ENCODE measurements at regions not wholly inside any gene's neighbourhood (a gene's known extent, or its start where the extent isn't known, plus 50 kb on each side); places are given as distances from the start of the nearest gene placed in this dataset.

DNA sequence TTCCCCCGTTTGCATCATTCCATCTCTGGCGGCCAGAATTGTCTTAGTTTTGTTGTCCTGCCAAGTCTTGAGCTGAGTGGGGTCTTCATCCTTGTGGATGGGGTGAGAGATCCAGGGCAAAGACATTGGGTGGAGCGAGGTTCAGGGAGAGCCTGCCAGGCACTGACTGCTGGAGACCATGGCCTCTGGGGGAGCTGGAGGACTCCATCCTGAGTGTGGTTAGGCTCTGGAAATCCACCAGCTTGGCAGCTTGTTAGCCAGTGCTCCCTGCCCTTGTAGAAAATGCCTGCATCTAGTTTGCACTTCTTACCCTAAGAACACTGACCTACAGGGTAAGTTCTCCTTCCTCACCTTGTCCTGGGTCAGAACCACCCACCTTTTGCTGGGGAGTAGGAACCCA lies 97.2 kb upstream of the ZNF536 start:
- Histone ChIP-seq H3K36me3 (ENCODE audit: control insufficient read depth in 3 of 3, insufficient read depth in 2 of 3, low read depth in 1 of 3, low read length in 3 of 3) (no peaks in the 10 kb centered on the region), H3K27ac (ENCODE audit: low read depth in 1 of 3, low read length in 2 of 3) (no peak overlapping the region), H3K4me1 (ENCODE audit: control insufficient read depth in 3 of 3, insufficient read depth in 2 of 3, low read depth in 1 of 3, low read length in 2 of 3) (no peaks in the 10 kb centered on the region), H3K27me3 (ENCODE audit: control insufficient read depth in 3 of 3, insufficient read depth in 3 of 3, low read length in 3 of 3) (no peaks in the 10 kb centered on the region), H3K9me3 (ENCODE audit: control insufficient read depth in 2 of 2, insufficient read depth in 1 of 2, low read depth in 1 of 2, low read length in 1 of 2) (peaks cover 0 to 5% of the 10 kb centered on the region in 2 donors), H3K4me3 (ENCODE audit: low read depth in 1 of 3, low read length in 3 of 3) (no peak overlapping the region)
- DNase-seq (no peak), FAIRE-seq (no peak)
- 82 to 85% (median 84%) methylated on average over 3 of the region's 3 CpGs for WGBS, 3 donors

- 54 to 60% (median 57%) methylated on average over 11 of the region's 11 CpGs for WGBS, 3 donors
- no peaks in the 10 kb centered on the region for H3K36me3 ChIP-seq (ENCODE audit: control insufficient read depth in 3 of 3, insufficient read depth in 2 of 3, low read depth in 1 of 3, low read length in 3 of 3)
- no peak overlapping the region for H3K27ac ChIP-seq (ENCODE audit: low read depth in 1 of 3, low read length in 2 of 3)
- H3K4me3 ChIP-seq (ENCODE audit: low read depth in 1 of 3, low read length in 3 of 3) = no peak overlapping the region
- H3K9me3 ChIP-seq (ENCODE audit: control insufficient read depth in 2 of 2, insufficient read depth in 1 of 2, low read depth in 1 of 2, low read length in 1 of 2) = peaks cover 0 to 5% of the 10 kb centered on the region in 2 donors
- H3K27me3 ChIP-seq (ENCODE audit: control insufficient read depth in 3 of 3, insufficient read depth in 3 of 3, low read length in 3 of 3) = no peaks in the 10 kb centered on the region
- no peaks in the 10 kb centered on the region for H3K4me1 ChIP-seq (ENCODE audit: control insufficient read depth in 3 of 3, insufficient read depth in 2 of 3, low read depth in 1 of 3, low read length in 2 of 3)
- DNase-seq (no peak), FAIRE-seq (no peak)
Observed at GRCh38 chr19:30276011-30276882, 95.9 kb upstream of the ZNF536 start.

GRCh38 chr19:30276883-30277280 lies 95.3 kb upstream of the ZNF536 start:
- Histone ChIP-seq H3K4me3 (ENCODE audit: low read depth in 1 of 3, low read length in 3 of 3) (no peak overlapping the region), H3K27me3 (ENCODE audit: control insufficient read depth in 3 of 3, insufficient read depth in 3 of 3, low read length in 3 of 3) (no peaks in the 10 kb centered on the region), H3K4me1 (ENCODE audit: control insufficient read depth in 3 of 3, insufficient read depth in 2 of 3, low read depth in 1 of 3, low read length in 2 of 3) (no peaks in the 10 kb centered on the region), H3K36me3 (ENCODE audit: control insufficient read depth in 3 of 3, insufficient read depth in 2 of 3, low read depth in 1 of 3, low read length in 3 of 3) (no peaks in the 10 kb centered on the region), H3K27ac (ENCODE audit: low read depth in 1 of 3, low read length in 2 of 3) (no peak overlapping the region), H3K9me3 (ENCODE audit: control insufficient read depth in 2 of 2, insufficient read depth in 1 of 2, low read depth in 1 of 2, low read length in 1 of 2) (peaks cover 0 to 5% of the 10 kb centered on the region in 2 donors)
- FAIRE-seq (no peak), DNase-seq (no peak)
- 47 to 68% (median 48%) methylated on average over 3 of the region's 3 CpGs for WGBS, 3 donors

- 72 to 83% (median 77%) methylated on average over 16 of the region's 16 CpGs for WGBS, 3 donors
- Histone ChIP-seq H3K4me1 (ENCODE audit: control insufficient read depth in 3 of 3, insufficient read depth in 2 of 3, low read depth in 1 of 3, low read length in 2 of 3) (no peaks in the 10 kb centered on the region), H3K27ac (ENCODE audit: low read depth in 1 of 3, low read length in 2 of 3) (no peak overlapping the region), H3K4me3 (ENCODE audit: low read depth in 1 of 3, low read length in 3 of 3) (no peak overlapping the region), H3K36me3 (ENCODE audit: control insufficient read depth in 3 of 3, insufficient read depth in 2 of 3, low read depth in 1 of 3, low read length in 3 of 3) (no peaks in the 10 kb centered on the region), H3K9me3 (ENCODE audit: control insufficient read depth in 2 of 2, insufficient read depth in 1 of 2, low read depth in 1 of 2, low read length in 1 of 2) (peaks cover 0 to under 1% of the 10 kb centered on the region in 2 donors), H3K27me3 (ENCODE audit: control insufficient read depth in 3 of 3, insufficient read depth in 3 of 3, low read length in 3 of 3) (no peaks in the 10 kb centered on the region)
- FAIRE-seq = no peak
- no peak for DNase-seq
Observed at GRCh38 chr19:30277941-30278881, 94.0 kb upstream of the ZNF536 start.

GRCh38 chr19:30278882-30279254 lies 93.3 kb upstream of the ZNF536 start:
- H3K4me1 ChIP-seq (ENCODE audit: control insufficient read depth in 3 of 3, insufficient read depth in 2 of 3, low read depth in 1 of 3, low read length in 2 of 3) = no peaks in the 10 kb centered on the region
- FAIRE-seq = no peak
- WGBS, 3 donors = 92 to 97% (median 92%) methylated on average over 9 of the region's 9 CpGs
- no peak overlapping the region for H3K27ac ChIP-seq (ENCODE audit: low read depth in 1 of 3, low read length in 2 of 3)
- H3K9me3 ChIP-seq (ENCODE audit: control insufficient read depth in 2 of 2, insufficient read depth in 1 of 2, low read depth in 1 of 2, low read length in 1 of 2) = no peaks in the 10 kb centered on the region
- H3K36me3 ChIP-seq (ENCODE audit: control insufficient read depth in 3 of 3, insufficient read depth in 2 of 3, low read depth in 1 of 3, low read length in 3 of 3) = no peaks in the 10 kb centered on the region
- DNase-seq = no peak
- H3K4me3 ChIP-seq (ENCODE audit: low read depth in 1 of 3, low read length in 3 of 3) = no peak overlapping the region
- H3K27me3 ChIP-seq (ENCODE audit: control insufficient read depth in 3 of 3, insufficient read depth in 3 of 3, low read length in 3 of 3) = no peaks in the 10 kb centered on the region

GRCh38 chr19:30280018-30280417 lies 92.2 kb upstream of the ZNF536 start:
- Histone ChIP-seq H3K9me3 (ENCODE audit: control insufficient read depth in 2 of 2, insufficient read depth in 1 of 2, low read depth in 1 of 2, low read length in 1 of 2) (no peaks in the 10 kb centered on the region), H3K4me1 (ENCODE audit: control insufficient read depth in 3 of 3, insufficient read depth in 2 of 3, low read depth in 1 of 3, low read length in 2 of 3) (no peaks in the 10 kb centered on the region), H3K27me3 (ENCODE audit: control insufficient read depth in 3 of 3, insufficient read depth in 3 of 3, low read length in 3 of 3) (no peaks in the 10 kb centered on the region), H3K4me3 (ENCODE audit: low read depth in 1 of 3, low read length in 3 of 3) (no peak overlapping the region), H3K27ac (ENCODE audit: low read depth in 1 of 3, low read length in 2 of 3) (no peak overlapping the region), H3K36me3 (ENCODE audit: control insufficient read depth in 3 of 3, insufficient read depth in 2 of 3, low read depth in 1 of 3, low read length in 3 of 3) (no peaks in the 10 kb centered on the region)
- no peak for DNase-seq
- WGBS, 3 donors = 69 to 76% (median 75%) methylated on average over 6 of the region's 6 CpGs
- no peak for FAIRE-seq

DNA sequence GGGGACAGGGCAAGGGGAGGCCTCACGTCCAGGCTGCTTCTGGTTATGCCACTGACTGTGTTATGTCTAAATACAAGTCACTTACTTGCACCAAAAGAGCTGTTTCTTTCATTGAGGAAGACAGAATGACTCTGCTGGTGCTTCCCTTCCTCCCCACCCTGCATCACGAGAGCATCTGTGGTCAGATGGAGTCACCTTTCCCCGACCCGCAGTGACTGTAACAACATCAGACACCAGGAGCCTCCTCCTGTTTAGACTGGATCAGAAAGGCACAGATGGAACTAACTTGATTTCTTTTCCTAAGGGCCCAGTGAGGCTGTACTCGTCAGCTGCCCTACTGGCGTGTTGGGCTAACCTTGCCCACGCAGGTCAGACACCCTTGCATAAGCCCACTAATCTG lies 90.3 kb upstream of the ZNF536 start:
- no peak for DNase-seq
- H3K9me3 ChIP-seq (ENCODE audit: control insufficient read depth in 2 of 2, insufficient read depth in 1 of 2, low read depth in 1 of 2, low read length in 1 of 2) = no peaks in the 10 kb centered on the region
- no peak for FAIRE-seq
- WGBS, 3 donors = 75 to 82% (median 80%) methylated on average over 7 of the region's 7 CpGs
- H3K36me3 ChIP-seq (ENCODE audit: control insufficient read depth in 3 of 3, insufficient read depth in 2 of 3, low read depth in 1 of 3, low read length in 3 of 3) = no peaks in the 10 kb centered on the region
- no peak overlapping the region for H3K4me3 ChIP-seq (ENCODE audit: low read depth in 1 of 3, low read length in 3 of 3)
- no peaks in the 10 kb centered on the region for H3K27me3 ChIP-seq (ENCODE audit: control insufficient read depth in 3 of 3, insufficient read depth in 3 of 3, low read length in 3 of 3)
- no peak overlapping the region for H3K27ac ChIP-seq (ENCODE audit: low read depth in 1 of 3, low read length in 2 of 3)
- no peaks in the 10 kb centered on the region for H3K4me1 ChIP-seq (ENCODE audit: control insufficient read depth in 3 of 3, insufficient read depth in 2 of 3, low read depth in 1 of 3, low read length in 2 of 3)

GRCh38 chr19:30283556-30283955 lies 88.6 kb upstream of the ZNF536 start:
- 41 to 73% (median 72%) methylated on average over 2 of the region's 2 CpGs for WGBS, 3 donors
- Histone ChIP-seq H3K9me3 (ENCODE audit: control insufficient read depth in 2 of 2, insufficient read depth in 1 of 2, low read depth in 1 of 2, low read length in 1 of 2) (no peaks in the 10 kb centered on the region), H3K4me3 (ENCODE audit: low read depth in 1 of 3, low read length in 3 of 3) (no peak overlapping the region), H3K4me1 (ENCODE audit: control insufficient read depth in 3 of 3, insufficient read depth in 2 of 3, low read depth in 1 of 3, low read length in 2 of 3) (no peaks in the 10 kb centered on the region), H3K27me3 (ENCODE audit: control insufficient read depth in 3 of 3, insufficient read depth in 3 of 3, low read length in 3 of 3) (no peaks in the 10 kb centered on the region), H3K27ac (ENCODE audit: low read depth in 1 of 3, low read length in 2 of 3) (no peak overlapping the region), H3K36me3 (ENCODE audit: control insufficient read depth in 3 of 3, insufficient read depth in 2 of 3, low read depth in 1 of 3, low read length in 3 of 3) (no peaks in the 10 kb centered on the region)
- FAIRE-seq (no peak), DNase-seq (no peak)

All from small intestine (tissue), 7 donors.